GM21528 (cell line): ENCODE measurements at regions not wholly inside any gene's neighbourhood (a gene's known extent, or its start where the extent isn't known, plus 50 kb on each side); places are given as distances from the start of the nearest gene placed in this dataset.

Experiments
- ATAC-seq: cut with Tn5 transposase; IDR thresholded peaks from one replicate; pipeline ENCODE4 v1.9.1; 2021; ENCODE audit warnings: mild to moderate bottlenecking, moderate library complexity; ENCODE audit not compliant: unreplicated experiment, low FRiP score

DNA sequence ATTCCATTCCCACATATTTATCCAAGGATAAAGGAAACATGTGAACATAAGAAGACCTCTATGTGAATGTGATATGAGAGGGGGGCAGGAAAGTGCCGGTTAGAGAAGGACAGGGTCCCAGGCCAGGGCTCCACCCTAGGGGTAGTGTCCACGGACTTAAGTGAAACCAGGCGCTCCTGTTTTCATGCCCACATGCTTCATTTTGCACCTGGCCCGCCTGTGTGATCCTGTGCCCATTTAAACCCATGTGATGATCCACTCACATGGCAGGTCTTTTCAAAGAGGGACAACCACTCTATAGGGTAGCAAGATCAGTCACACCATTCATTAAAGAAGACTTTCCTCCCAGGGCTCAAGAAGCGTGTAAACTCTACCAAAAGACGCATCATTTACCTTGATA lies 865.3 kb upstream of the GJE1 start:
- ATAC-seq, result no peak

DNA sequence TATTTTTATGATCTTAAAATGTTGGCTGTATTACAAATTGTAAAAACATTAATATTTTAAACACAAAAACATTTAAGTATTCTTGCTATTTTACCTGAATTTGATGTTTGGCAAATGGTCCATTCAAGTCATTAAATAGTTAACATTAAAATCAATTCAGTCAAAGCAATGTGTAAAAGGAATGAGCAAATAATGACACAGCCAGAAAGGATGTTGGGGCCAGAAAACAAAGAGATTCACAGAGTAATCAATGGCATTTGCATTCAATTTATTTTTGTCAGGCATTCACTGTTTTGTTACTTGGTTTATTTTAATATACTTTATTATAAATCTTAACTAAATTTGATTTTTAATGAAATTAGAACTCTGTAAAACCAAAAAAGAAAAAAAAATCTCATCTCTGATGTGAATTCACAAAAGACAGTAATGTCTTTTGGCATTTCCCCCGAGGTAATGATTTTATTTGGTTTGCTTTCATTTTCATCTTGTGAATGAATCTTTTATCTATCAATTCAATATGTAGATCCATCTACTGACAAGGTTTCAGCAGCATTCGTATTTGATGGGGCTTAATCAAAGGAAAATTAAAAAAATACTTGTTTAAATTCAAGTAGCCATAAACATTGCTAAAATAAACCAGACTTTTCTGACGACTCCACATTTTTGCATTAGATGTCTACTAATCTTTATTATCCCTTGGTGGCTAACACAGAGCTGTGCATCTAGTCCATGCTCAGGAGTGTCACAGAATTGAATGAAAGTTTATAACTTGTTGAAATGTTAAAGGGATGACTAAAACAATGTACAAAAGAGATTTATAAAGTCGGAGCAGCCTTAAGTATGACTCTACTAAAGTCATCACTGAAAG lies 866.7 kb upstream of the GJE1 start:
- no peak for ATAC-seq

DNA sequence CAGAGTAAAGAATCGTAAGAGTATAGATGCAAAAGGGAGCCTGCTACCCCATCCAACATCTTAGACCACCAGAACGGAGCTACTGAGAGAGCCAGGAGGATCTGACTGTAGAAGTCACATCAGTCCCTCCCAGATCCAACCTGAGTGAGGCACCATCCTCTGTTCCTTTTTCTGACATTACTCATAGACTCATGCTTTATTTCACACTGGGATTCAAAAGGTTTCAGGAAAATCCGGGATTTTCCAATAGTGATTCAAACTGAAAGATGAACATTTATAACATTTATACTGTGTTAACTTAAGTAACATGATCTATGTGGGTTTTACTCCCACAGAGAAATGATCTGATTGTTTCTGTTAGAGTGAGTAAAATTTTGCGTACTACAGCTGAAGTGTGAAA lies 868.6 kb upstream of the GJE1 start:
- no peak for ATAC-seq

DNA sequence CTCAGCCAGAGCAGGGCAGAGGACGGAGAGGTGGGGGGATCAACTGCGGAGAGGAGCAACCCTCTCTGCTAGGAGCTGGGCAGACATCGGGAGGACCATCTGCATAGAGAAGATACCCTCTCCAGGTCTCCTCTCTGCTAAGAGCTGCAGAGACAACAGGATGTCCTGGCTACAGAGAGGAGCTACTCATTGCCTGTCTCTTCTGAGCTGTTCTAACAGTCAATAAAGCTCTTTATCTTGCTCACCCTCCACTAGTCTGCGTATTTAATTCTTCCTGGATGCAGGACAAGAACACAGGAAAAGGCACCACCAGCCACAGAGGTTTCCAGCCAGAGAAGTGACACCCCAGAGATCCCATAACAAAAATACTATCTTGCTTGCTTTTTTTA lies 871.1 kb upstream of the GJE1 start:
- no peak for ATAC-seq

DNA sequence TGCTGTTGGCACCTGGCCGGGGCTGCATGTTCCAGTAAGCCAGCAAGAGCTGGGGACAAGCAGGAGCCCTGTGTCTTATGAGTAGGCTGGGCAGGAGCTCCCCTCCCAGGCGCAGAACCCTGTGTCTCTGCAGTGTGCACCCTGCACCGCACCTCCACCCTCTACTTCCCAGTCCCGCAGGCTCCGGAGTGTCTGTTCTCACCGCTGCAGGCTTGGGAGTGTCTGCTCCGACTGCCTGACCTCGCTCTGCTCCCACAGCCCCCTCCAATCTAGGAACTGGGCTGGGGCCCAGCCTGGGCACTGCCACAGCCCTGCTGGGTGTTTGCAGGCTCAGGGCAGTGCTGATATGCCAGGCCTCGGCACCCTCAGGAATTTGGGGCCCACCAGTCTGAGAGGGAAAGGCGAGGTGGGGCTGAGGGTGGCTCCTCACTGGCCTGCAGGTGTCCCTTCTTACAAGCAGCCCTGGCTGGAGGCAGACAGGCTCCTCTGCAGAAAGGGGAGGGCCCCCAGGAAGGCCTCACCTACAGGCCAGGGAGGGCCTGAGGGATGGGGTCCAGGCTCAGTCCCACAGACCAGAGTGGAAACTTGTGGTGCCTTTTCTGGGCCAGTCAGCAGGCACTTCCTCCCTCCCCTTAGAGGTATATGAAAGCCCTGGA lies 871.6 kb upstream of the GJE1 start:
- ATAC-seq, result no peak

DNA sequence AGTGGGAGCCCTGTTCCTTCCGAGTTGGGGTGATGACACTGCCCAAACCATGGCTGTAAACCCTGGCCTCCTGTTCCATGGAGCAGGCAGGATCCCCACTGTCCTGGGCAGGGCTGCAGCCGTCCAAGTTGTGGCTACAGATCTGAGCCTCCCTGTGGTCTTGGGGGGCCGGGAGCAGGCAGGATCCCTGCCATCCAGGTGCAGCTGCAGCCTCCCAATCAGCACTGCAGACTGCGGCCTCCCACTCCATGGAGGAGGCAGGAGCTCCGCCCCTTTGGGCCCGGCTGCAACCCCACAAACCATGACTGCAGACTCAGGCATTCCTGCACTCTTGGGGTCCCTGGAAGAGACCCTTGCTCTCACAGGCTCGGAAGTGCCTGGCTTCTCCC lies 872.1 kb upstream of the GJE1 start:
- ATAC-seq, result no peak

DNA sequence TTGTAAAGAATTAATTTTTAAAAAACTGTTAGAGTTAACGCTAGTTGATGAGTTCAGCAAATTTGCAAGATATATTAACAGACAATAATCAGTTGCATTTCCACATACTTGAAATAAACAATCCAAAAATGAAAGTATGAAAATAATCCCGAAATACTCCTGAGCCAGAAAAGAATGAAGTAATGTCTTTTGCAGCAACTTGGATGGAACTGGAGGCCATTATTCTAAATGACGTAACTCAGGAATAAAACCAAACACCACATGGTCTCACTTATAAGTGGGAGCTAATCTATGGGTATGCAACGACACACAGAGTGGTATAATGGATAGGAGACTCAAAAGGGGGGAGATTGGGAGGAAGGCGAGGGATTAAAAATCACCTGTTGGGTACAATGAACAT lies 872.9 kb upstream of the GJE1 start:
- no peak for ATAC-seq

DNA sequence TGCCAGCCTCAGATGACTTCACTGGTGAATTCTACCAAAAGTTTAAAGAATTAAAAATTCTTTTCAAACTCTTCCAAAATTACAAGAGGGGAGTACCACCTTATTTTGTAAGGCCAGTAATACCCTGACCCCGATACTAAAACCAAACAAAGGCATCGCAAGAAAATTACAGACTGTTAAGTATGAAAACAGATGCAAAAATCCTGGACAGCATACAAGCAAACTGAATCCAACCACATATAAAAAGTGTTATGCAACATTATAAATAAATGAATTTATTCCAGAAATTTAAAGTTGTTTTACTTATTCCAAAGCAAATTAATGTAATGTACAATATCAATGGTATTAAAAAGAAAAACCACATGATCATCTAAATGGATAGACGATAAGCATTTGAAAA lies 873.6 kb upstream of the GJE1 start:
- ATAC-seq, result no peak

DNA sequence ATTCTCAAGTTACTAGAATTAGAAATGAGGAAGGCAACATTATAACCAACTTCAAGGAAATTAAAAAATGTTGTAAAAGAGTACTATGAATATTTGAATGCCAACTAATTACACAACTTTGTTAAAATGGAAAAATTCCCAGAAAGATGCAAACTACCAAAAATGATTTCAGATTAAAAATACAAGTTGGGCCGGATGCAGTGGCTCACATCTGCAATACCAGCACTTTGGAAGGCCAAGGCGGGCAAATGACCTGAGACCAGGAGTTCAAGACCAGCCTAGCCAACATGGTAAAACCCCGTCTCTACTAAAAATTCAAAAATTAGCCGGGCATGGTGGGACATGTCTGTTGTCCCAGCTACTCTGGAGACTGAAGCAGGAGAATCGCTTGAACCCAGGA lies 874.2 kb upstream of the GJE1 start:
- no peak for ATAC-seq

DNA sequence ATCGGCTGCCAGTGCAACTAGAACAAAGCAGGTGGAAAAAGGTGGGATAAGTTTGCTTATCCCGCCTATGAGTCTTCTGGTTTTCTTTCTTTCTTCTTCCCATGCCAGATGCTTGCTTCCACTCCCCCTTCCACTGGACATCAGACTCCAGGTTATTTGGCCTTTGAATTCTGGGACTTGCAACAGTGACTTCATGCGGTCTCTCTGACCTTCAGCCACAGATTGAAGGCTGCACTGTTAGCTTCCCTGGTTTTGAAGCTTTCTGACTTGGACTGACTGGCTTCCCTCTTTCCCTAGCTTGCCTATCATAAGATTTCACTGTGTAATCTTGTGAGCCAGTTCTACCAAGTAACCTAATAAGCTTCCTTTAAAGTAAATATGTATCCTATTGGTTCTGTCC lies 878.4 kb upstream of the GJE1 start:
- no peak for ATAC-seq

DNA sequence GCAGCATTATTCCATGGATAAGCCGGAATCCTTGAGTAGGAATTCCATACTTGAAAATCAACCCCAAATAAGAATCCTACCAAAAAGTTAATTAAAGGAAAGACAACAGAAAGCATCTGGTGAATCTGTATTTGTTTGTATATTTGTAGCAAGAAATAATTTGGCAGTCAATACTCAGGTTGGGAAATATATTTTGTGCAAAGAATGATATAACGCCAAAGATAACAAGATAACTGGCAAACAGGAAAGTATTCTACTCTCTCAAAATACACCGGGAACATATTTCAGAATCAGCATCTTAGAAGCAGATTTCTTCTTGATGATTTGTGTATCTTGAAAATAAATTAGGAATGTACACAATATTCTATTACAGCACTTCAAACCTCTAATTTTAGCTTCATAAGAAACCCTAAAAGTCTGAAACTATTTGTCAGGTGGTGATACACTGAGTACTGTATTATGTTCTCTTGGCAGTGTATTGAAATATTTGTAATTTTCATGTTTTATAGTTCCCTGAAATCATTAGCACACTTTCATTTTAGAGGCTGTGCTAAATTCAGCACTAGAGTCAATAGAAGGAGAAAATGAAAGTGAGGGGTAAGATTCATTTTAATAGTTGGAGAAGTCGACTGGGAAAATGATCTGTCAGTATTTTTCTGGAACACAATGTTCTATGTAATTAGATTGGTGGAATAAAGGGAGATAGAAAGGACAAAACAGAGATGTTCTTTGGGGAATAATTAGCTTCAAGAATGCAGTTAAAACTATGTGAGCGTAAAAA lies 879.7 kb upstream of the GJE1 start:
- no peak for ATAC-seq

DNA sequence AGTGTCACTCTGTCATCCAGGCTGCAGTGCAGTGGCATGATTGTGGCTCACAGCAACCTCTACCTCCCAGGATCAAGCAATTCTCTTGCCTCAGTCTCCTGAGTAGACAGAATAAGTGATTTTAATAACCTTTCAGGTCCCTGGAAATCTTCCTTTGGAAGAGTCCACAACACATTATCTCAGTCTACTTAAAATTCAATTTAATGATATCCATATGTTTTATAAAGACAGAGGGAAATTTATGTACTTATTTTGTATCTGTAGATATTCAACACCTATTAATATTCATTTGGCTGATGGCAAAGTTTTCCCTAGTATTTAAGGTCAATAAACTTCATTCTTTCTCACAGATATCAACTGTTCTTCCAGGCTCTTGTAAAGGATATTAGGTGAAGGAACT lies 881.4 kb upstream of the GJE1 start:
- ATAC-seq, result no peak

DNA sequence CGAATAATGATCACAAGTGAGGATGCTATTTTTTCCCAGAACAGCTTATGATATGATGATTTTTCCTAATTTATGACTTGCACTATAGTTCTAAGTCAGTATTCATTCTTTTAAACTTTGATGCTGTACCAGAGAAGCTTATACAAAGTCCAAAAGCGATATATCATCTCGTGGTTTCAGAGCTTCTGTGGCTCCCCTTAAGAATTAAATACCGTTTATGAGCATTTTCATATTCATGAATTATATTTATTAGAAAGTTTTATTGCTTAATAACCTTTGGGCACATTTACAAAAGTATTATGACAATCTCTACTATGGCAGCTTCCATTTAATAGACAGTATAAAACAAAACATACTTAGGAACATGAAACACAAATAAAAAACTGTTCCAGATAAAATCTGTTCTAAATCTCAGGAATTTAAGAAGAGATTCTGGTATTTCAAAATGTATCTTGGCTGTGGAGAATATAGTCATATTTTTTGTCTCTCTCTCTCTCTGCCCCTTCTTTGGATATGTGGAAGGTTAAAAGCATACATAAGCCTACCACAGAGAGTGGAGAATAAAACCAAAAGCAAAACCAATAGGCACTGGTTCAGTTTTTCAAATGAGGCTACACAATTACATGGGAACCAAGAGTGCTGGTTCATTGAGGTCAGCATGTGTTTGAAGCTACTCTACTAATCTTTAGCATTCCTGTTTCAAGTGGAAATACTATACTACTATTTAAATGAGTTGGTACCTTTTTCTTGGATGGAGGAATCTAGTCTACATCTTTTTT lies 884.5 kb upstream of the GJE1 start:
- no peak for ATAC-seq

DNA sequence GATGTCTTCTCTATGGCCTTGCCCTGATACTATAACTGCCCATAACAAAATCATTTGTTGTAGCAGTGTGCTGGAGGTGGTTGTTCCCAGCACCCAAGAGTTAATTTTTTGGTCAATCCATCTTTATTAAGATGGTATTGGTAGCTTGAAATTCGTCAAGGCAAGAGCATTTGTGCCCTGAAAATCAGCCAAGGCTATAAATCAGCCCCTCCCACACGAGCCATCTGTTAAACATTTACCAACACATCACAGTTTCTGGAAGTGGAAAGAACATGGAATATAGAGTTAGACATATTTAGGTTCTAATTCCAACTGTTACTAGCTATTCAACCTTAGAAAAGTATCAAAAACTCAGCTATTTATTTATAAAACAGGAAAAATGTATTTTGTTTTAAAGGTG lies 888.4 kb upstream of the GJE1 start:
- no peak for ATAC-seq

DNA sequence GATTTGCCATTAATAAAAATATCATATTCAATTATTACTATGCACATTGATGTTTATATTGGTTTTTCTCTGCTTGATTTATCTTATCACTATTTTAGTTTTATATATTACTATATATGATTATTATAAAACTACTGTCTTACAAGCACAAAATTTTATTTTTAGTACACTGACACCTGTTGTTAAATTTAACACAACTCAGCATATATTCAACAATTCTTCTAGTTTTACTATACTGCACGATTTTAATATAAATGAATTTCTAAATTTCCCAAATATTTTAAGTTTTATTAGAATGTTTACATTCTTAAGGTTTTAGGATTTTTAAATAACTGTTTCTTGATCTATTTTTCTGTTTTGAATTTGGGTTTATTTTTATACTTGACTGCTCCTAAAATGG lies 889.8 kb upstream of the GJE1 start:
- no peak for ATAC-seq

DNA sequence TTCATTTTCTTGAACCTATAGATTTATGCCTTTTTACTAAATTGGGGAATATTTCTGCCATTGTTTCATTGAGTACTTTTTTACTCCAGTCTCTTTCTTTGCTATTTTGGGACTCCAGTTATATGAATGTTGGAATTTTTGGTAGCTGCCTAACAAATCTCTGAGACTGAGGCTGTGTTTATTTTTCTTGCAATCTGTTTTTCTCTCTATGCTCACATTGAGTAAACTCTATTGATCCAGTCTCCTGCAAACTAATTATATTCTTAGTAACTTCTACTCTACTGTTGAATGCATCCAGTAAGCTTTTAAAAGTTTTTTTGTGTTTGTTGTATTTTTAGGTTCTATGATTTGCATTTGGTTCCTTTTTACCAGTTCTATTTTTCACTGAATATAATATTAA lies 903.4 kb upstream of the GJE1 start:
- no peak for ATAC-seq

DNA sequence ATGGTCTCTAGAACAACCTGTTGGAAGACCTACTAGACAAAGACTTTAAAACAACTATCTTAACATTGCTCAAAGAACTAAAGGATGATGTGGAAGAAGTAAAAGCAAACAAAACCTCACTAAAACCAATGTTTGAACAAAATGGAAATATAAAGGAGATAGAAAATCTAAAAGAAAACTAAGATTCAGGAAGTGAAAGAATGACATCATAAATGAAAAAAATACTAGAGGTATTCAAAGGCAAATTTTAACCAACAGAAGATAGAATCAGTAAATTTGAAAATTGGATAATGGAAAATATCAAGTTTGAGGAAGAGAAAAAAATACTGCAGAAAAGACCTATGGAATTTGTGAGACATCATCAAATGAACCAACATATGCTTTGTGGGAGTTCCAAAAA lies 914.1 kb upstream of the GJE1 start:
- no peak for ATAC-seq

DNA sequence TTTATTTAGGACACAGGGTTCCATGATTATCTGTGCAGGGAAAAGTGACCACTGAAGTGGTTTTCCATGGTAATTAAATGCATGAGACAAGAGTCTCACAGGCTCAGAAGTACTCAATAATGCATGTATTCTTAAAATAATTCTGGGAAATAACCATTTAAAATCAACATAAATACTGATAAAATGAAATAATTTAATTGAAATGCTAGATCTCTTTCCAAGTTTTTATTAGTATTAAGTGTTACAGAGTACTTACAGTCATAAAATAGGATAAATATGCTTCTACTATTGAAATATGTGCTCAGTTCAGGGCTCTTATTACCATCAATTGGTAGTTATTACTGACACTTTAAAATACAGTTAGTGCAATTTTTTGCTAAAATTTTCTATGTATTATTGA lies 916.0 kb upstream of the GJE1 start:
- ATAC-seq, result no peak

DNA sequence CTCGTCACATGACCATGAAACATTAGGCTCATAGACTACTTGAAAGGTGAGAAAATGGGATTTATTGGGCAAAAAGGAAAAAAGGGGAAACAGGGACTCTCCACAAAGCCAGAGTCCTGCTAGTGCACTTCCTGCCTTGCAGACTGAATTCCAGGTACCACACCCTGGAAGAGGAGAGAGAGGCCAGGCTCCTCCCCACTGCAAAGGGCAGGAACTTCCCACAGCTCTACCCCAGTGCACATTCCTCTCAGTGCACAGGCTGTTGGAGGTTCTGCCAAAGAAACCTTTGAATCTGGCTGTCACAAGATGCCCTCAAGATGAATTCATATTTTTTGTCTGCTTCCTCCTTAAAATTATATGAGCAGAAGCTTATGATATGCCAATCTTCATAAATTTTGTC lies 920.4 kb upstream of the GJE1 start:
- ATAC-seq, result no peak

DNA sequence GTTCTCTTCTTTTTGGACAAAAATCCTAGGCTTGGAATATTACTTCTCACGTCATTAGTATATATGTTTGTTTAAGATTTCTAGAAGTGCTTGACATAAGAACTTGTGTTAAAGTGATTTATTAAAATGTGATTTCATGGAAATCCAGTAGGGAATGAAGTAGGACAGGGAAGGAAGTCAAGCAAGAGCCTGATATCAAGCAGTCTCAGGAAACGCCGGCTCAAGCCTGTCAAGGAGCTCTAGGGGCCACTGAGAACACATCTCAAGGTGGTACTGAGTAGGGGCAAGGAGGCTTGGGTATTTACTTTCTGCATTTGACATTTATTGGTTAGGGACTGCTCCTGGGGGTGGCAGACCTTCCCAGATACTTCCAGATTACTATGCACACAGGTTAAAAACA lies 920.9 kb upstream of the GJE1 start:
- ATAC-seq, result no peak

DNA sequence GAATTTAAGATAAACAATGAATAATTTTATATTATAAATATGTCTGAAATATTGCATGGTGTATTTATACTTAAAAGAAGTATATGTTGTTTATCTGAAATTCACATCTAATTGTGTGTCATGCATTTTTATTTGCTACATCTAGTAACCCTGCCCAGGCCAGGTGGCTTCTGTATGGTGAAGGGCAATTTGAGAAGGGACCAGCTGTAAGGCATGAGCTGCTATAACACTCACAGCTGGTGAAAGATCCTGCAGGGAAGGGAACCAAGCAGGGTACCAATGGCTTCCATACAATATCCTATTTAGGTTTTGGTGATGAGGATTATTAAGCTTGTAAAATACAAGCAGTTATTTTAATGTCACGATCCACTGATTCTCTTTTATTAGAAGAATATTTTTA lies 921.8 kb upstream of the GJE1 start:
- no peak for ATAC-seq
